NCI-H345 treated with DMSO at 0.1 percent for 48 hours (cell line): ENCODE measurements at regions not wholly inside any gene's neighbourhood (a gene's known extent, or its start where the extent isn't known, plus 50 kb on each side); places are given as distances from the start of the nearest gene placed in this dataset.
"Not testable (repeated sequence)": the region's sequence is repeated elsewhere in the genome, so short reads cannot be mapped to it uniquely, and the experiment has no call there.

Experiments used
- DNase-seq: peaks from one replicate; lab custom pipeline; 2025; ENCODE audit not compliant: unreplicated experiment; lab: John Stamatoyannopoulos, UW

GRCh38 chr21:25170681-25171080 lies 436.6 kb downstream of the MRPL39 start:
- DNase-seq: no peak

DNA sequence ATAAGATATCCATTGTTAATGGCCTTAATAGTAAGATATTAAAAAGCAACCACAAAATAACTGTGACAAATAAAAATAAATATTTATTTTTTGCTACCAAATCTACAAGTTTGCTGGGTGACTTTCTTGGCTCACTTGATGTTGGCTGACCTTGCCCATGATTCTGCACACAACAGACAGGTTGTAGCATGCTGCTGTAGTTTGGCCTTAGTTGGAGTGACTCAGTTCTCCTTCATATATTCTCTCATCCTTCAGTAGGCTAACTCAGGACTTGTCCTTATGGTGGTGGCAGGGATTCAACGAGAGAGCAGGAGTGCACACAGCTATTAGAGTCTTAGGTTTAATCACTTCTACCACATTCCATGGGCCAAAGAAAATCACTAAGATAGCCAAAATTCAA lies 437.9 kb downstream of the MRPL39 start:
- no peak for DNase-seq

GRCh38 chr21:25166904-25167303 lies 440.4 kb downstream of the MRPL39 start:
- DNase-seq: not testable (repeated sequence)

DNA sequence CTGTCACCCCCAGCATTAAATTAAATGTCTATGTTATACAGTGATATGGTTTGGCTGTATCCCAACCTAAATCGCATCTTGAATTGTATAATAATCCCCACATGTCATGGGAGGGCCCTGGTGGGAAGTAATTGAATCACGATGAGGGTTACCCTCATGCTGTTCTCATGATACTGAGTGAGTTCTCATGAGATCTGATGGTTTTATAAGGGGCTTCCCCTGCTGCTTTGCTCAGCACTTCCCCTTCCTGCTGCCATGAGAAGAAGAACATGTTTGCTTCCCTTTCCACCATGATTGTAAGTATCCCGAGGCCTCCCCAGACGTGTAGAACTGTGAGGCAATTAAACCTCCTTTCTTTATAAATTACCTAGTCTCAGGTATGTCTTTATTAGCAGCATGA lies 445.7 kb downstream of the MRPL39 start:
- no peak for DNase-seq

- DNase-seq: not testable (repeated sequence)
These were observed 452.3 kb downstream of the MRPL39 start for GRCh38 chr21:25155020-25155419.

GRCh38 chr21:25149022-25149421 lies 458.3 kb downstream of the MRPL39 start:
- DNase-seq: no peak

GRCh38 chr21:25139414-25139813 lies 467.9 kb downstream of the MRPL39 start:
- no peak for DNase-seq

DNA sequence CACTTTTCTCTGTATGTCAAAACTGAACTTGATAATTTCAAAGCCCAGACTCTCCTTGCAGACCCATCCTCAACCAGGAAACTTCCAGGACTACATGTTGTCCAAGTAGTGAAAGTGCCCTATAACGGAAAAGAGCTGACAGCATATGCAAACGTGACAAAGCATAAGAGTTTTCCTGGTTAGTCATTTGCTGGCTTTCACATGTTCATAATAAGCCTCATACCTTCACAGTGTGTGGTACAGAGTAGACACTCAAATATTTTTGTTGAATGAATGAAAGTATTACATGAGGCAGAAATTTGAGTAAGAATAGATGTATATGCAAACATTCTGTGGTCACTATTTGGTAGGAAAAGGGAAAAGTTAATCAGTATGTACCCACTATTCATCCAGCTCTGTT lies 473.3 kb downstream of the MRPL39 start:
- no peak for DNase-seq

DNA sequence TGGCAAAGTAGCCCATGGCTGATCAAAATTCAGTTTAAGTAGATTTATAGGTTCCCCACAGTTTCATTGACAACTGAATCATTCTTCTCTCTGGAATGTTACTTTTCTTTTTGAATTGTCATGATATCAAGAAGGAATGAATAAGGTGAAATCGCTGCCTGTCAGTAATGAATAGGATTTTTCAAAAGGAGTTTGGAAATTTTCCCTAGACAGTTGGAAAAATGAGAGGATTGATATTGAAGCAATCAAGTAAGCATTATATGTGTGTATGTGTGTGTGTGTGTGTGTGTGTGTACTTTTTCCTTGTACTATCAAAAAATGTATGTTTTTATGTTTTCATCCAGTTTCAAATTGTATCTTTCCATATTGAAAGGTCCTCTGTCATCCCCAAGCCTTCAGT lies 479.5 kb downstream of the MRPL39 start:
- DNase-seq: no peak

GRCh38 chr21:25127007-25127406 lies 480.3 kb downstream of the MRPL39 start:
- no peak for DNase-seq

DNA sequence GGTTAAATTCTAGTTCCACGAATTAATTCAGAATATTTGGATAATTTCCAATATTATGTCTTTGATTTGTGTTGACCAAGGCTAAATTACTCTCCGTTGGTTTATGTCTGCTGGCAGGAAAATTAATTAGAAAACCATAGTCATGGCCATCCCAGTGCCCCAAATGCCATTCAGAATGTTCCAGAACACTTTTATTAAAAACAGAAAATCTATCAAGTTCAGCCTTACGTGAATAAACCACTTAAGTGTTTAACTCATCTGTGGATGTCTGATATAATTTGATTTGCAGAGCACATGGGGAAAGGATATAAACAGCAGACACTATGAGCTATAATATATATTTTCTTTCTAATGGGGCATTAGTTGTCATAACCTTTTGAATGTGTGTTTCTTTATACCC lies 480.7 kb downstream of the MRPL39 start:
- DNase-seq: no peak

DNA sequence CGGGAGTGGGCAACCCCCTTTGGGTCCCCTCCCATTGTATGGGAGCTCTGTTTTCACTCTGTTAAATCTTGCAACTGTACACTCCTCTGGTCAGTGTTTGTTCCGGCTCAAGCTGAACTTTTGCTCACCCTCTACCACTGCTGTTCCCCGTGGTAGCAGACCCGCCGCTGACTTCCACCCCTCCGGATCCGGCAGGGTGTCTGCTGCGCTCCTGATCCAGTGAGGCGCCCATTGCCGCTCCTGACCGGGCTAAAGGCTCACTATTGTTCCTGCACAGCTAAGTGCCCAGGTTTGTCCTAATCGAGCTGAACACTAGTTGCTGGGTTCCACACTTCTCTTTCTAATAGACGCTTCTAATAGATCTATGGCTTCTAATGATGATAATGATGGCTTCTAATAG lies 488.6 kb downstream of the MRPL39 start:
- no peak for DNase-seq

- DNase-seq: no peak
These were observed 492.3 kb downstream of the MRPL39 start for GRCh38 chr21:25115021-25115420.

DNA sequence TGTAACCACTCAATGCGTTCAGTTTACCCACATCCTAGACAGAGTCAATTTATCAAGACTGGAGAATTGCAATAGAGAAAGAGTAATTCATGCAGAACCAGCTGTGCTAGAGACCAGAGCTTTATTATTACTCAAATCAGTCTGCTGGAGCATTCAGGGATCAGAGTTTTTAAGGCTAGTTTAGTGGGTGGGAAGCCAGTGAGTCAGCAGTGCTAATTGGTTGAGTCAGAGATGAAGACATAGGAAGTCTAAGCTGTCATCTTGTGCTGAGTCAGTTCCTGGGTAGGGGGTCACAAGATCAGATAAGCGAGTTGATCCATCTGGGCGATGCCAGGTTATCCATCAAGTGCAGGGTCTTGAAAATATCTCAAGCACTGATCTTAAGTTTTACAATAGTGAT lies 499.6 kb downstream of the MRPL39 start:
- no peak for DNase-seq

DNA sequence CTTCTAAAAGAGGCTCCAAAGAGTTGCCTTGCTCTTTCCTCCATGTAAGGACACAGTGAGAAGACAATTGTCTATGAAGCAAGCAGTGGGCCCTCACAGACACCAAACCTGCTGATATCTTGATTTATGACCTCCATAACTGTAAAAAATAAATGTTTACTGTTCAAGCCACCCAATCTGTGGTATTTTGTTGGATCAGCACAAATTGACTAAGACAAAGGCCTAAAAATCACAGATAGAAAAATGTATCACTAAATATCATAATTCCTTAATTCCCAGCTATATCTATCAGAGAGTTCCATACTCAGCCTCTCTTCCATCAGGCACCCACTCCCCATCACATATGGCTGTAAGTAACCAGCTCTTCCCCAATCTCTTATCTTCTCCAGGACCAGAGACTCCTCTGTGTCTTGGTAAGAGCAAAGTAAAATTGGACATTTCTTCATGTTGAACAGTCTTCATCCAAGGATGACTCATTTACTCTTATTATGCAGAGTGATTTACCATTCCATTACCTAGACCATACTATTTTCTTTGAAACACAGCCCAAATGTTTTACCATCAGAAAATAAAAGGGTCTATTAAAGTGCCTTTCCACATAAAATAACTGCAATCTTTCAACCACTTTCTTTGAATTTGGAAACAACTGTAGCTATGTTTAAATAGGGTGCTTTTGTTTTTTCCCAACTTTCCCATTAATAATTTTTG lies 503.6 kb downstream of the MRPL39 start:
- DNase-seq: no peak

DNA sequence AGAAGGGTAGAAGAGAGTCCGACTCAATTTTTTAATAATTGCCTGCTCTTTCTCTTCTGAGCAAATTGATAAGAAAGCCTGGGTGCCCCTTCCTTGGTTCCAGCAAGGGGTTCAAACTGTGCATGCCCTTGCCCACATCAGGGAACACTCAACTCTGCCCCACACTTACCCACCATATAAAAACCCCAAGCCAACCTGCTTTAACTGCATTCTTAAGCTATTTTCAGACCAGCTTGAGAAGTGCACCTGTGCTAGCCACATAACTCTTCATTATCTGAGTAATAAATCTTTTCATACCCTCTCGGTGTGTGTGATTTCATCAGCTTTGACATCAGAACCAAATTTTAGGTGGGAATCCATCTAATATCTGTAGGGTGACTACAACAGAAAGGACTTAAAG lies 509.6 kb downstream of the MRPL39 start:
- no peak for DNase-seq

DNA sequence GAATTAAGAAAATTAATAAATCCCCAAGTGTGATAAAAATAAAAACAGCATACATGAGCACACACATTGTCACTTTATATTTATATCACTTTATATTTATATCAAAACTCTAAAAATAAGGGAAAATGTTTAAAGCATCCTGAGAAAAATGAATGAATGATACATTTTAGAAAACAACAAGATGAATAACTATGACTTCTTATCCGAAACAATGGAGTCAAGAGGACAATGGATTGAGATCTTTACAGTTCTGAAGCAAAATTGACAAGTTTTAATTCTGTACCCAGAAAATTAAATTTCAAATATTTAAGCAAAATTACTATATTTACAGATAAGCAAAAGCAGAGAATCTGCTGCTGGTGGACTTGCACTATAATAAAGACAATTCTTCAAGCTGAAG lies 512.6 kb downstream of the MRPL39 start:
- no peak for DNase-seq

DNA sequence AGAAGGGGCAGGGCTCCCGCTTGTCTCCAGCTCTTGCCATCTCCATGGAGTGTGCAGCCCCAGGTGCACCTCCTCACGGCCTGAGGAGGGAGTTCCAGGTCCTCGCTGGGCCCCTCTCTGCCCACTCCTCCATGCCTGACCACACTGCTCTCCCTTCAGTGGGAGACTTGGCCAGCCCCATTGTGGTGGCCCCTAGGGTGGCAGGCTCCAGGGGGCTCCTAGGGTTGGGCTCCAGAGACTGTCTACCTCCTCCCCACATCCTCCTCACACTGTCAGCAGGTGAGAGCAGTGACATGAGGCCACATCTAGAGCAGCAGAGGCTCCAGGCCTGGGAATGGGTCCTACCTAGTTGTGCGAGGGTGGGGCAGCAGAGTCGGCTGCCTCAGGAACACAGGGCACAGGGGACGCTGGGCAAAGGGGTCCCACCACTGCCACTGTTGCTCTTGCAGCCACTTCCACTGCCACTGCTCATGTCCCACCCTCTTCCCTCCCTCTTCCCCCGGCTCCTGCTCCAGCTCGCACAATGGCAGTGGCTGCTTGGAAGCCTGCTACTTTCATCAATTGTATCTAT lies 514.8 kb downstream of the MRPL39 start:
- DNase-seq: no peak

GRCh38 chr21:25081096-25081495 lies 526.2 kb downstream of the MRPL39 start:
- no peak for DNase-seq

GRCh38 chr21:25080661-25081060 lies 526.6 kb downstream of the MRPL39 start:
- DNase-seq: no peak

GRCh38 chr21:25080141-25080540 lies 527.1 kb downstream of the MRPL39 start:
- DNase-seq: no peak

DNA sequence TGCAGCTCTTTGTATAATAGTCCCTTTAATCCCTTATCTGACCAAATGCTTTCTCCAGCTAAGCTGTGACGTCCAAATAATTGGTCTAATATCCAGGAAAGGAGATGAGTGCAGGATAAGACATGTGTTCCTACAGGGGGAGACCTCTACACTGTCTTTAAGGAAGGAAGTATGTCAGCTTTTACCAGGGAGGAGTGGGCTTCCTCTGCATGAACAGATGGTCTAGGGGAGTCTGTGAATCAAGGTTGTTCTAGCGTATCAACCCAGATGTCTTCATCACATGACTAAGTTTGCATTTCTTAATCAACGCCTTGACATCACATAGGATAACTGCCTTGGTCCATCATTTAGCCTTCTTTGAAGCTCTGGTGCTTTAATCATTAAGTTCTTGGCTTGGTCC lies 528.2 kb downstream of the MRPL39 start:
- no peak for DNase-seq

GRCh38 chr21:25062061-25062460 lies 545.2 kb downstream of the MRPL39 start:
- no peak for DNase-seq
